ENCODE measurements at regions not wholly inside any gene's neighbourhood (a gene's known extent, or its start where the extent isn't known, plus 50 kb on each side); places are given as distances from the start of the nearest gene placed in this dataset.
A peak's percentile ranks its signal among the peaks of the same experiment; 100 is the strongest.

DNA sequence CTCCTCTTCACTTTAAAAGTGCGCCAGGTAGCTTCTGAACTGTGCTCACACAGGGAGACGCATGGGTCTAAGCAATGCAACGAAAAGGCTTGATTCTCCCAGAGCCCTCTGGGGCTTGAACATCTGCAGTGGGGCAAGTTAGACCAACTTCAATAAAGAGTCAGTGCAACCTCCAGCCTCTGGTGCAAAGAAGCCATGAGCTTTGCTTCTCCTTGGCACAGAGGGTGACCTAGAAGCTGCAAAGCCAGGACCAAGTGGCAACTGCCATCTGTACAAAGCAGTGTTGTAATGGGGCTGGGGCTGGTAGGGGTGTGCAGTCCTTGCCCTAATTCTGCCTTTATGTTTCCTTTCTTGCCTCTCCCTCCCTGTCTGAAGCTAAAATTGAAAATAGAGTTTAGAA is 219.0 kb upstream of the CD96 start:
- Histone ChIP-seq H3K36me3 (ENCODE audit: control insufficient read depth, insufficient read depth, low read length) (no peaks in the 10 kb centered on the region), H3K4me2 (ENCODE audit: extremely low read depth, insufficient read depth, low read length) (no peak overlapping the region), H3K27me3 (ENCODE audit: control insufficient read depth, insufficient read depth, low read length) (no peaks in the 10 kb centered on the region), H3K9me3 (ENCODE audit: control insufficient read depth, insufficient read depth, low read depth, low read length) (no peaks in the 10 kb centered on the region), H3K79me2 (ENCODE audit: control insufficient read depth, insufficient read depth, low read length) (no peaks in the 10 kb centered on the region), H2AFZ (ENCODE audit: low read length) (no peak overlapping the region), H3K4me3 (replicated peaks in 1 of 4; ENCODE audit: control extremely low read depth in 1 of 4, insufficient read depth in 1 of 4, low read depth in 3 of 4, low read length in 4 of 4) (no peak overlapping the region), H4K20me1 (ENCODE audit: control insufficient read depth, extremely low read depth, insufficient read depth, low read length) (no peaks in the 10 kb centered on the region), H3K4me1 (ENCODE audit: control insufficient read depth, extremely low read depth, insufficient read depth, low read length) (no peaks in the 10 kb centered on the region), H3K27ac (ENCODE audit: insufficient read depth, low read length) (no peak overlapping the region), H3K9ac (ENCODE audit: insufficient read depth, low read length) (no peak overlapping the region)
- DNase-seq (ENCODE audit: low read depth in 2 of 2), result no peak
- TF ChIP-seq EZH2 (IDR thresholded peaks at IDR 0.05; ENCODE audit: low read length, missing control alignments), result no peak
- TF ChIP-seq, protein P1, sequence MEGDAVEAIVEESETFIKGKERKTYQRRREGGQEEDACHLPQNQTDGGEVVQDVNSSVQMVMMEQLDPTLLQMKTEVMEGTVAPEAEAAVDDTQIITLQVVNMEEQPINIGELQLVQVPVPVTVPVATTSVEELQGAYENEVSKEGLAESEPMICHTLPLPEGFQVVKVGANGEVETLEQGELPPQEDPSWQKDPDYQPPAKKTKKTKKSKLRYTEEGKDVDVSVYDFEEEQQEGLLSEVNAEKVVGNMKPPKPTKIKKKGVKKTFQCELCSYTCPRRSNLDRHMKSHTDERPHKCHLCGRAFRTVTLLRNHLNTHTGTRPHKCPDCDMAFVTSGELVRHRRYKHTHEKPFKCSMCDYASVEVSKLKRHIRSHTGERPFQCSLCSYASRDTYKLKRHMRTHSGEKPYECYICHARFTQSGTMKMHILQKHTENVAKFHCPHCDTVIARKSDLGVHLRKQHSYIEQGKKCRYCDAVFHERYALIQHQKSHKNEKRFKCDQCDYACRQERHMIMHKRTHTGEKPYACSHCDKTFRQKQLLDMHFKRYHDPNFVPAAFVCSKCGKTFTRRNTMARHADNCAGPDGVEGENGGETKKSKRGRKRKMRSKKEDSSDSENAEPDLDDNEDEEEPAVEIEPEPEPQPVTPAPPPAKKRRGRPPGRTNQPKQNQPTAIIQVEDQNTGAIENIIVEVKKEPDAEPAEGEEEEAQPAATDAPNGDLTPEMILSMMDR (conservative IDR thresholded peaks at IDR 0.05 in 1 of 2, IDR thresholded peaks at IDR 0.05 in 1 of 2; ENCODE audit: low read depth in 1 of 2, low read length in 2 of 2), result no peak

GRCh38 chr3:111324151-111324550 is 217.8 kb upstream of the CD96 start:
- no peaks in the 10 kb centered on the region for H3K79me2 ChIP-seq (ENCODE audit: control insufficient read depth, insufficient read depth, low read length)
- no peak for TF ChIP-seq EZH2 (IDR thresholded peaks at IDR 0.05; ENCODE audit: low read length, missing control alignments)
- TF ChIP-seq, protein P1 (conservative IDR thresholded peaks at IDR 0.05 in 1 of 2, IDR thresholded peaks at IDR 0.05 in 1 of 2; ENCODE audit: low read depth in 1 of 2, low read length in 2 of 2), result no peak
- no peaks in the 10 kb centered on the region for H3K4me1 ChIP-seq (ENCODE audit: control insufficient read depth, extremely low read depth, insufficient read depth, low read length)
- no peak overlapping the region for H3K9ac ChIP-seq (ENCODE audit: insufficient read depth, low read length)
- no peaks in the 10 kb centered on the region for H3K9me3 ChIP-seq (ENCODE audit: control insufficient read depth, insufficient read depth, low read depth, low read length)
- H3K27me3 ChIP-seq (ENCODE audit: control insufficient read depth, insufficient read depth, low read length), result no peaks in the 10 kb centered on the region
- H4K20me1 ChIP-seq (ENCODE audit: control insufficient read depth, extremely low read depth, insufficient read depth, low read length), result no peaks in the 10 kb centered on the region
- H3K36me3 ChIP-seq (ENCODE audit: control insufficient read depth, insufficient read depth, low read length), result no peaks in the 10 kb centered on the region
- H3K4me3 ChIP-seq (replicated peaks in 1 of 4; ENCODE audit: control extremely low read depth in 1 of 4, insufficient read depth in 1 of 4, low read depth in 3 of 4, low read length in 4 of 4), result no peak overlapping the region
- no peak overlapping the region for H3K27ac ChIP-seq (ENCODE audit: insufficient read depth, low read length)
- no peak overlapping the region for H2AFZ ChIP-seq (ENCODE audit: low read length)
- DNase-seq (ENCODE audit: low read depth in 2 of 2), result no peak
- H3K4me2 ChIP-seq (ENCODE audit: extremely low read depth, insufficient read depth, low read length), result no peak overlapping the region

DNA sequence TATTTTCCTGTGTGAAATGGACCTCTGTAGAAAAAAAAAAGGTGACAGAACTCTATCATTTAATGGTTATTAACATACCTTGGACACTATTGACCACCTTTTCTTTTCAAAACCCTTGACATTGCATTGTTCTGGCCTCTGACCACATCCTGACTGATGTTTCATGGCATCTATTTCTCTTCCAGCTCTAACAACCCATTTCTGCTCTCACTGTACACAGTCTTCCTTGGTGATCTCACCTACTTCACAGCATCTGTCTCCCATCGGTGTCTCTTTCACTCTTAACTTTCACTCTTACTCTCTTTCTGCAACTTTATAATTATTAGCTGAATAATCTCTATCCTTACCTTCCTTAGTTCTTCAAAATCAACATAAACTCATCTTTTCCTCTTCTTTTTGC is 217.4 kb upstream of the CD96 start:
- Histone ChIP-seq H4K20me1 (ENCODE audit: control insufficient read depth, extremely low read depth, insufficient read depth, low read length) (no peaks in the 10 kb centered on the region), H3K4me3 (replicated peaks in 1 of 4; ENCODE audit: control extremely low read depth in 1 of 4, insufficient read depth in 1 of 4, low read depth in 3 of 4, low read length in 4 of 4) (no peak overlapping the region), H3K4me2 (ENCODE audit: extremely low read depth, insufficient read depth, low read length) (no peak overlapping the region), H2AFZ (ENCODE audit: low read length) (no peak overlapping the region), H3K79me2 (ENCODE audit: control insufficient read depth, insufficient read depth, low read length) (no peaks in the 10 kb centered on the region), H3K27ac (ENCODE audit: insufficient read depth, low read length) (no peak overlapping the region), H3K27me3 (ENCODE audit: control insufficient read depth, insufficient read depth, low read length) (no peaks in the 10 kb centered on the region), H3K9me3 (ENCODE audit: control insufficient read depth, insufficient read depth, low read depth, low read length) (no peaks in the 10 kb centered on the region), H3K36me3 (ENCODE audit: control insufficient read depth, insufficient read depth, low read length) (no peaks in the 10 kb centered on the region), H3K4me1 (ENCODE audit: control insufficient read depth, extremely low read depth, insufficient read depth, low read length) (no peaks in the 10 kb centered on the region), H3K9ac (ENCODE audit: insufficient read depth, low read length) (no peak overlapping the region)
- DNase-seq (ENCODE audit: low read depth in 2 of 2), result peak in 1 of 2 donors; percentile 17
- TF ChIP-seq, protein P1 (conservative IDR thresholded peaks at IDR 0.05 in 1 of 2, IDR thresholded peaks at IDR 0.05 in 1 of 2; ENCODE audit: low read depth in 1 of 2, low read length in 2 of 2), result no peak
- TF ChIP-seq EZH2 (IDR thresholded peaks at IDR 0.05; ENCODE audit: low read length, missing control alignments), result no peak

All from fibroblast of lung (primary cell).